A549 (cell line): ENCODE measurements at regions not wholly inside any gene's neighbourhood (a gene's known extent, or its start where the extent isn't known, plus 50 kb on each side); places are given as distances from the start of the nearest gene placed in this dataset.
A peak's percentile ranks its signal among the peaks of the same experiment; 100 is the strongest.

Experiments used
- ATAC-seq, 2 experiments: fragments of 200-7000 bp in 1 of 2; fragments of >200 bp in 1 of 2; cut with Nextera tagmentation in 1 of 2; cut with Tn5 transposase in 1 of 2; 3 replicates each; pipeline versions ENCODE4 v1.8.0 to v1.9.1; 2018 to 2020; ENCODE audit warnings: mild to moderate bottlenecking in 1 of 2, moderate library complexity in 1 of 2
- CTCF ChIA-PET: fragments of 300-600 bp; sonication (Branson Sonifier 250); formaldehyde crosslinking; extraction: SDS; loops from one replicate; lab custom pipeline; 2021; ENCODE audit warnings: antibody characterized with exemption, inconsistent platforms; lab: Yijun Ruan, JAX
- POLR2A ChIA-PET: fragments of 350-600 bp; formaldehyde crosslinking; extraction: SDS; loops from one replicate; lab custom pipeline; 2021; ENCODE audit warnings: antibody characterized with exemption, inconsistent platforms; lab: Yijun Ruan, JAX
- DNase-seq, 2 experiments: peaks; one replicate each; pipeline versions ENCODE4 v3.0.0 to v3.0.0-alpha.2; 2011 to 2016; ENCODE audit warnings: low read depth in 1 of 2, low spot score in 1 of 2
- FAIRE-seq: peaks from 2 replicates; lab custom pipeline; 2011; peaks lifted over from hg19 to GRCh38; lab: Jason Lieb, UNC
- H3K27ac ChIP-seq, 2 experiments: fragments of >200 bp; sonication (Bioruptor Twin); formaldehyde crosslinking; 3 replicates each; pipeline ENCODE4 v1.5.1; 2016 to 2017
- H3K4me1 ChIP-seq: fragments of >200 bp; sonication (Bioruptor Twin); formaldehyde crosslinking; 3 replicates; pipeline ENCODE4 v1.6.1; 2016
- H3K4me2 ChIP-seq: fragments of >200 bp; sonication (Bioruptor Twin); formaldehyde crosslinking; 3 replicates; pipeline ENCODE4 v1.6.1; 2016
- H3K4me3 ChIP-seq: fragments of >200 bp; sonication (Bioruptor Twin); formaldehyde crosslinking; 3 replicates; pipeline ENCODE4 v1.5.1; 2016
- H3K9me3 ChIP-seq: fragments of >200 bp; sonication (Bioruptor Twin); formaldehyde crosslinking; 3 replicates; pipeline ENCODE4 v1.6.1; 2016
- EHF ChIP-seq: fragments of 250-450 bp; sonication (Bioruptor Pico); IDR thresholded peaks from 2 replicates; pipeline ENCODE4 v1.5.0; 2020; ENCODE audit warnings: mild to moderate bottlenecking
- FOXS1 ChIP-seq: fragments of 250-450 bp; sonication (Bioruptor Pico); IDR thresholded peaks from 2 replicates; pipeline ENCODE4 v1.5.0; 2020; ENCODE audit warnings: mild to moderate bottlenecking, moderate library complexity
- HEYL ChIP-seq: fragments of 250-450 bp; sonication (Bioruptor Pico); IDR thresholded peaks from 2 replicates; pipeline ENCODE4 v1.8.0; 2021; ENCODE audit warnings: mild to moderate bottlenecking, moderate library complexity
- JUN ChIP-seq, 2 experiments: fragments of >200 bp; sonication (Bioruptor Twin); formaldehyde crosslinking; IDR thresholded peaks; 2 replicates in 1 of 2; 3 replicates in 1 of 2; pipeline ENCODE4 v1.6.1; 2016 to 2017
- MAFK ChIP-seq: fragments of 450-650 bp; IDR thresholded peaks from 2 replicates; pipeline ENCODE4 v1.6.1; 2014; ENCODE audit not compliant: partially characterized antibody
- MAX ChIP-seq: IDR thresholded peaks from 2 replicates; pipeline ENCODE4 v1.6.1; 2012
- MAZ ChIP-seq: fragments of 150-350 bp; IDR thresholded peaks from 2 replicates; pipeline ENCODE4 v1.6.1; 2014; ENCODE audit warnings: antibody characterized with exemption, low read depth, low read length, borderline replicate concordance
- MYC ChIP-seq: IDR thresholded peaks from 2 replicates; pipeline ENCODE4 v1.6.1; 2012; ENCODE audit warnings: mild to moderate bottlenecking, inconsistent platforms, low read length, improper control_type of control experiment, borderline replicate concordance
- POLR2A ChIP-seq: IDR thresholded peaks from 2 replicates; pipeline ENCODE4 v1.6.1; 2012; ENCODE audit warnings: mild to moderate bottlenecking, low read length
- POLR2AphosphoS2 ChIP-seq: conservative IDR thresholded peaks from 2 replicates; pipeline ENCODE4 v1.6.1; 2012; ENCODE audit warnings: low read length, improper control_type of control experiment, inconsistent platforms
- RAD21 ChIP-seq, 2 experiments: fragments of >200 bp in 1 of 2; sonication (Bioruptor Twin) in 1 of 2; formaldehyde crosslinking in 1 of 2; IDR thresholded peaks in 1 of 2; conservative IDR thresholded peaks in 1 of 2; 2 replicates in 1 of 2; 3 replicates in 1 of 2; pipeline ENCODE4 v1.6.1; 2012 to 2018; ENCODE audit warnings: inconsistent platforms in 1 of 2
- RFX5 ChIP-seq: fragments of 450-650 bp; IDR thresholded peaks from 2 replicates; pipeline ENCODE4 v1.7.1; 2014; ENCODE audit warnings: antibody characterized with exemption, mild to moderate bottlenecking, moderate library complexity
- SREBF2 ChIP-seq: fragments of 450-650 bp; IDR thresholded peaks from 2 replicates; pipeline ENCODE4 v1.6.1; 2014; ENCODE audit warnings: mild to moderate bottlenecking, moderate library complexity
- TP53 ChIP-seq: fragments of 250-450 bp; sonication (Bioruptor Pico); IDR thresholded peaks from 2 replicates; pipeline ENCODE4 v1.5.0; 2021; ENCODE audit warnings: mild to moderate bottlenecking, moderate library complexity
- ZC3H11A ChIP-seq: fragments of 450-650 bp; IDR thresholded peaks from 2 replicates; pipeline ENCODE4 v1.6.1; 2014; ENCODE audit warnings: antibody characterized with exemption, mild to moderate bottlenecking
- ZFP36 ChIP-seq: fragments of 450-650 bp; IDR thresholded peaks from 2 replicates; pipeline ENCODE4 v1.6.1; 2014; ENCODE audit warnings: borderline replicate concordance; ENCODE audit not compliant: partially characterized antibody
- ZNF302 ChIP-seq: fragments of 250-450 bp; sonication (Bioruptor Pico); IDR thresholded peaks from 2 replicates; pipeline ENCODE4 v1.9.0; 2021; ENCODE audit warnings: inconsistent platforms, mild to moderate bottlenecking, moderate library complexity
- WGBS: methylation state at CpG from one replicate; pipeline ENCODE4 v1.1.6; 2017; ENCODE audit errors: missing lambda C conversion rate; 5-methylcytosine and 5-hydroxymethylcytosine counted together
- TF ChIP-seq, protein P1 (sequence below): fragments of 200-600 bp; sonication (generic); IDR thresholded peaks from 2 replicates; pipeline ENCODE4 v1.6.1; 2016; ENCODE audit warnings: antibody characterized with exemption, mild to moderate bottlenecking, moderate library complexity
- TF ChIP-seq, protein P2 (sequence below): IDR thresholded peaks from 2 replicates; pipeline ENCODE4 v1.6.1; 2012; ENCODE audit warnings: low read depth, borderline replicate concordance

DNA sequence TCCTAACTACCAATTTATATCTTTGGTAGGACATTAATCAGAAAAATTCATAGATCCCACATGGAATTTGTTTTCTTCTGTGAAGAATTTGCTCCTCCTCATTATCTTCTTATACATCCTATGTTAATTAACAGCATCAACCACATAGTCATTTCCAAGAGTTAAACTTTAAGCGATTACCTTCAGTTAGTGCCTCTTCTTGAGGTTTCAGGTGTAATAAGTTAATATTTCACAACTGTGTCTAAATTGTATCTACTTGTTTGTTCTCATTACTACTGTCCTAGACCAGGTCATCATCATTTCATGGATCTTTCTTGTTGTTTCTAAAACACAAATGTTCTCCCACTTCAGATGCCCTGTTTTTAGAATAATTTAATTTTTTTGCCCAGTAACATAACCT lies 457.9 kb downstream of the FAT4 start:
- ATAC-seq (no peak), DNase-seq (no peak), FAIRE-seq (no peak)
- ChIA-PET POLR2A (no interaction called here), CTCF (no interaction called here)
- Histone ChIP-seq H3K4me3 (no peak overlapping the region), H3K27ac (no peak overlapping the region), H3K4me2 (no peak overlapping the region), H3K4me1 (no peaks in the 10 kb centered on the region), H3K9me3 (no peaks in the 10 kb centered on the region)
- 50% methylated on average over 1 of the region's 1 CpG for WGBS
- TF ChIP-seq TP53 (no peak), ZFP36 (no peak), SREBF2 (no peak), MAX (no peak), RFX5 (no peak), POLR2A (no peak), FOXS1 (no peak), ZC3H11A (no peak), JUN (IDR thresholded peaks at IDR 0.05) (no peak), MYC (no peak), ZNF302 (CRISPR knock-in tag) (no peak), RAD21 (conservative IDR thresholded peaks at IDR 0.05 in 1 of 2, IDR thresholded peaks at IDR 0.05 in 1 of 2) (no peak), EHF (CRISPR knock-in tag) (no peak), MAZ (no peak)
- TF ChIP-seq, protein P1, sequence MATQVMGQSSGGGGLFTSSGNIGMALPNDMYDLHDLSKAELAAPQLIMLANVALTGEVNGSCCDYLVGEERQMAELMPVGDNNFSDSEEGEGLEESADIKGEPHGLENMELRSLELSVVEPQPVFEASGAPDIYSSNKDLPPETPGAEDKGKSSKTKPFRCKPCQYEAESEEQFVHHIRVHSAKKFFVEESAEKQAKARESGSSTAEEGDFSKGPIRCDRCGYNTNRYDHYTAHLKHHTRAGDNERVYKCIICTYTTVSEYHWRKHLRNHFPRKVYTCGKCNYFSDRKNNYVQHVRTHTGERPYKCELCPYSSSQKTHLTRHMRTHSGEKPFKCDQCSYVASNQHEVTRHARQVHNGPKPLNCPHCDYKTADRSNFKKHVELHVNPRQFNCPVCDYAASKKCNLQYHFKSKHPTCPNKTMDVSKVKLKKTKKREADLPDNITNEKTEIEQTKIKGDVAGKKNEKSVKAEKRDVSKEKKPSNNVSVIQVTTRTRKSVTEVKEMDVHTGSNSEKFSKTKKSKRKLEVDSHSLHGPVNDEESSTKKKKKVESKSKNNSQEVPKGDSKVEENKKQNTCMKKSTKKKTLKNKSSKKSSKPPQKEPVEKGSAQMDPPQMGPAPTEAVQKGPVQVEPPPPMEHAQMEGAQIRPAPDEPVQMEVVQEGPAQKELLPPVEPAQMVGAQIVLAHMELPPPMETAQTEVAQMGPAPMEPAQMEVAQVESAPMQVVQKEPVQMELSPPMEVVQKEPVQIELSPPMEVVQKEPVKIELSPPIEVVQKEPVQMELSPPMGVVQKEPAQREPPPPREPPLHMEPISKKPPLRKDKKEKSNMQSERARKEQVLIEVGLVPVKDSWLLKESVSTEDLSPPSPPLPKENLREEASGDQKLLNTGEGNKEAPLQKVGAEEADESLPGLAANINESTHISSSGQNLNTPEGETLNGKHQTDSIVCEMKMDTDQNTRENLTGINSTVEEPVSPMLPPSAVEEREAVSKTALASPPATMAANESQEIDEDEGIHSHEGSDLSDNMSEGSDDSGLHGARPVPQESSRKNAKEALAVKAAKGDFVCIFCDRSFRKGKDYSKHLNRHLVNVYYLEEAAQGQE: no peak

- Histone ChIP-seq H3K27ac (no peak overlapping the region), H3K4me1 (no peaks in the 10 kb centered on the region), H3K4me2 (no peak overlapping the region)
- FAIRE-seq (no peak), ATAC-seq (no peak)
- CTCF ChIA-PET: interaction anchor here (1.9 kb wide), 1 partner anchor 460 kb away, joined by 4 read pairs; no protein-coding TSS in a partner anchor
- TF ChIP-seq EHF (CRISPR knock-in tag): no peak
- TF ChIP-seq MAFK: peak; percentile 39
- TF ChIP-seq, all 56 proteins: peak for 1
- POLR2A ChIA-PET: no interaction called here
- 83% methylated on average over 1 of the region's 1 CpG for WGBS
- DNase-seq: no peak
- H3K9me3 ChIP-seq: no peaks in the 10 kb centered on the region
- H3K4me3 ChIP-seq: no peak overlapping the region
Measured at GRCh38 chr4:125773502-125773901, 458.7 kb downstream of the FAT4 start.

DNA sequence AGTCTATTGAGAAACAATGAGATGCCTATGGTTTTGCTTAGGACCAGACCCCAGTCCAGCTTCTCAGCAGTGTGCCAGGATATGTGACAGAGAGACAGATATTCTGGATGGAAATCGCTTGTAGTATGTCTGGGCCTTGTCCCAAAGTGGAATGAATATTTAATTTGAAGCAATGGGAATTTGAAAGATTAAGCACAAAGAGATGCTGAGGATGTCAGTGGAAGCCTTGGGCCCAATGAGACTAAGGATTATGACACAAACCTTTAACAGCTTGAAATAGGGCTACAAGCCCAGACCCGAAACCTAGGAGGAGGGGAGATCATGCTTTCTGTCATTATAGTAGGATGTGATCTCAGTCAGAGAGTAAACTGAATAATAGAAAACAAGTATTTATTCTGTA lies 459.2 kb downstream of the FAT4 start:
- FAIRE-seq: no peak
- Histone ChIP-seq H3K4me3 (no peak overlapping the region), H3K4me1 (no peaks in the 10 kb centered on the region)
- 63% methylated on average over 2 of the region's 2 CpGs for WGBS
- TF ChIP-seq, protein P2, sequence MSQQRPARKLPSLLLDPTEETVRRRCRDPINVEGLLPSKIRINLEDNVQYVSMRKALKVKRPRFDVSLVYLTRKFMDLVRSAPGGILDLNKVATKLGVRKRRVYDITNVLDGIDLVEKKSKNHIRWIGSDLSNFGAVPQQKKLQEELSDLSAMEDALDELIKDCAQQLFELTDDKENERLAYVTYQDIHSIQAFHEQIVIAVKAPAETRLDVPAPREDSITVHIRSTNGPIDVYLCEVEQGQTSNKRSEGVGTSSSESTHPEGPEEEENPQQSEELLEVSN: no peak
- no peak for TF ChIP-seq POLR2AphosphoS2
- TF ChIP-seq JUN (IDR thresholded peaks at IDR 0.05): no peak
- TF ChIP-seq HEYL (CRISPR knock-in tag): no peak
- TF ChIP-seq, all 56 proteins: peak for 0
- DNase-seq (no peak), ATAC-seq (no peak)
- Histone ChIP-seq H3K4me2 (no peak overlapping the region), H3K27ac (no peak overlapping the region), H3K9me3 (no peaks in the 10 kb centered on the region)
- POLR2A ChIA-PET: no interaction called here
- CTCF ChIA-PET: interaction anchor here (1.9 kb wide), 1 partner anchor 461 kb away, joined by 4 read pairs; no protein-coding TSS in a partner anchor
